GM13977 (cell line): ENCODE measurements at regions not wholly inside any gene's neighbourhood (a gene's known extent, or its start where the extent isn't known, plus 50 kb on each side); places are given as distances from the start of the nearest gene placed in this dataset.

ENCODE experiments used
- DNase-seq: peaks from one replicate; pipeline ENCODE4 v3.0.0; 2012; ENCODE audit warnings: low spot score
- in situ Hi-C: fragments of 300-500 bp; cut with MboI; formaldehyde crosslinking; loops from one replicate; pipeline ENCODE4 v1.12.0; 2022; ENCODE audit warnings: low sequenced_read_pairs, low pct_unique_long_range_greater_than_20kb, mixed read lengths, inconsistent platforms; ENCODE audit not compliant: unreplicated experiment
- TF ChIP-seq, protein P1 (sequence below): IDR thresholded peaks from 2 replicates; pipeline ENCODE4 v1.5.1; 2012; ENCODE audit warnings: mild to moderate bottlenecking, control low read depth; ENCODE audit not compliant: insufficient read depth; ENCODE audit errors: extremely low read depth, missing control alignments

- no peak for DNase-seq
- TF ChIP-seq, protein P1, sequence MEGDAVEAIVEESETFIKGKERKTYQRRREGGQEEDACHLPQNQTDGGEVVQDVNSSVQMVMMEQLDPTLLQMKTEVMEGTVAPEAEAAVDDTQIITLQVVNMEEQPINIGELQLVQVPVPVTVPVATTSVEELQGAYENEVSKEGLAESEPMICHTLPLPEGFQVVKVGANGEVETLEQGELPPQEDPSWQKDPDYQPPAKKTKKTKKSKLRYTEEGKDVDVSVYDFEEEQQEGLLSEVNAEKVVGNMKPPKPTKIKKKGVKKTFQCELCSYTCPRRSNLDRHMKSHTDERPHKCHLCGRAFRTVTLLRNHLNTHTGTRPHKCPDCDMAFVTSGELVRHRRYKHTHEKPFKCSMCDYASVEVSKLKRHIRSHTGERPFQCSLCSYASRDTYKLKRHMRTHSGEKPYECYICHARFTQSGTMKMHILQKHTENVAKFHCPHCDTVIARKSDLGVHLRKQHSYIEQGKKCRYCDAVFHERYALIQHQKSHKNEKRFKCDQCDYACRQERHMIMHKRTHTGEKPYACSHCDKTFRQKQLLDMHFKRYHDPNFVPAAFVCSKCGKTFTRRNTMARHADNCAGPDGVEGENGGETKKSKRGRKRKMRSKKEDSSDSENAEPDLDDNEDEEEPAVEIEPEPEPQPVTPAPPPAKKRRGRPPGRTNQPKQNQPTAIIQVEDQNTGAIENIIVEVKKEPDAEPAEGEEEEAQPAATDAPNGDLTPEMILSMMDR: no peak
- in situ Hi-C loops: no loop called here
Measured at GRCh38 chr12:41943671-41944070, 201.0 kb downstream of the GXYLT1 start.

- no peak for DNase-seq
- in situ Hi-C loops: no loop called here
- TF ChIP-seq, protein P1: no peak
Measured at GRCh38 chr12:41942354-41942753, 202.3 kb downstream of the GXYLT1 start.

DNA sequence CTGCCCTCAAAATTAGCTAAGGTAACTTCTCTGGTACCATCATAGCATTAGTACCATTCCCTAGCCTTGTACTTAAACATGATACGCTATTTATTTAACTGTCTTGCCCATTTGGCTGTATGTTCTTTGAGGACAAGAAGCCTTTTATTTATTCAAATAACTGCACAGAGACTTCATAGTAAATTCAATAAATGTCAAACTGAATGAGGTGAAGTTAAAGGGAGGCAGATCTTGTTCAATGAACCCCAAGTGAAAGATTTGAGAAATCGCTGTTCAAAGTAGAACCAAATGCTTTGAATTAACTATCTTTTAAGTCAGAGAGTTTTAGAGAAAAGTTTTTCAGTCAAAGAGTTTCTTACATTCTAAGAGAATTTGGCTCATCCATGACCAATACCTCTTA is 203.6 kb downstream of the GXYLT1 start:
- in situ Hi-C loops: no loop called here
- DNase-seq: no peak
- TF ChIP-seq, protein P1: no peak

GRCh38 chr12:41940571-41940970 is 204.1 kb downstream of the GXYLT1 start:
- TF ChIP-seq, protein P1: no peak
- DNase-seq: no peak
- in situ Hi-C loops: no loop called here

DNA sequence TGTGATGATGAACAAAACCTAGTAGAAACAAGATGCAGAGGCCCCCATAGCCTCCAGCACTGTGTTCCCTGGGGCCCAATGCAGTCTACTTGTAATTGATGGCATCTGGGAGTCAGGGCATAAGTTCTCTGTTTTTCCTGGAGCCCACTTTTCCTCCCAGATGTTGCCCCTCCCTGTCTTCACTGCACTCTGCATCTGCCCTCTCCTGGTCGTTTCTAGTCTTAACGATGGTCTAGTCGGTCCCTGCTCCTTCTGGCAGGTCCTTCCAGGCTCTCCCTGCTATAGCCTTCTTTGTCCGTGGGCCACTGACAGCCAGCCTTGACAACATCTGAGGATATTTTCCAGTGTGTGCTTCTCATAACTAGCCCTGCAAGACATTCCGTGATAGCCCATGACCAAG is 208.3 kb downstream of the GXYLT1 start:
- TF ChIP-seq, protein P1: no peak
- DNase-seq: no peak
- in situ Hi-C loops: no loop called here

DNA sequence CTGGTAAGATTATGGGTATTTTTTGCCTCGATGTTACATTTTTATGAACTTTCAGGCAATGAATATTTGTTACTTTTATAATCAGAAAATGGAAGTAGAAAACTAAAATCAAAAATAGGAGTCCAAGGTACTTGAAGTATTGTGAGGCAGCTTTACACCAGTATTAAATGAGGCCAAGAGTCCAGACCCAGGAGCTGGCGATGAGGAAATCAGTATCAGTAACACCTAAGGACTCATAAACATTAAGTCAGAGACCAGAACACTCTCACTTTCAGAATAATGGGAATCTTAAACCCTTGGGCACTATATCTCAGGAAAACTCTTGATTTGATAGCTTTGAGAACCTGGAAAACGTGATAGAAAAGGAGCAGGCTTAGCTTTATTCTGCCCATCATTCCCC is 208.8 kb downstream of the GXYLT1 start:
- in situ Hi-C loops: no loop called here
- no peak for DNase-seq
- TF ChIP-seq, protein P1: no peak

GRCh38 chr12:41932470-41932991 is 212.1 kb downstream of the GXYLT1 start:
- TF ChIP-seq, protein P1: no peak
- DNase-seq: peak; percentile 22
- in situ Hi-C loops: no loop called here
